RPMI8226 (cell line): ENCODE measurements at regions not wholly inside any gene's neighbourhood (a gene's known extent, or its start where the extent isn't known, plus 50 kb on each side); places are given as distances from the start of the nearest gene placed in this dataset.

Experiments used
- DNase-seq: peaks from one replicate; pipeline ENCODE4 v3.0.0-alpha.2; 2015

DNA sequence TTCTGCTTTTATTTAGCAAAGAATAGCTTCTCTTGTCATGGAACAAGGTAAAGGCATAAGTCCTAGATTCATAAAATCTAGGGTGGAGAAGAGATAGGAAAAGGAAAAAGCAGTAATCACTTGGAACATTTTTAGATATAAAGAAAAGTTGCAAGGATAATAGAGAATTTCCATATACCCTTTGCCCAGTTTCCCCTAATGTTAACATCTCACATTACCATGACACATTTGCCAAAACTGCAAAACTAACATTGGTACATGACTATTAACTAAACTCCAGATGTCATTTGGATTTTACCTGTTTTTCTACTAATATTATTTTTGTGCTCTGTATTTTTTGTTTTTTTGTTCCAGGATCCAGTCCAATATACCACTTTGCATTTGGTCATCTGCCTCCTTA is 265.1 kb downstream of the ETAA1 start:
- no peak for DNase-seq

DNA sequence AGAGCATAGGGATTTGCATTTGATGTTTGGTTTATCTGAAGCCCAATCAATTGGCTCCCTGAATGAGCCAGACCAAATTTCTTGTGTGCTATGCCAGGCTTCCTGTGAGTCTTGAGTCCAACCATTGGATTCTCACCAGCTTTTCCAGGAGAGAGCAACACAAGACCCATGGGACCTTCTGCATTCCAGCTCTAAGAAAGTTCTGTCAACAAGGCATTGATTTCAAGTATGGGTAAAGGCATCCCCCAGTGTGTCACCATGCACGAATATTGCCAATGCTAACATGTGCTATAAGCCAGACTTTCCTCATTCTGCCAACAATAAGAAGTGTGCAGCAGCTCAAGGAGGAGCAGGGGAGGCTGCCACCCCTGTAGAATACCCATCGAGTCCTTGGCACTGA is 266.6 kb downstream of the ETAA1 start:
- DNase-seq, result no peak

- DNase-seq, result no peak
Measured at GRCh38 chr2:67666386-67667053, 269.4 kb downstream of the ETAA1 start.

- DNase-seq, result no peak
Measured at GRCh38 chr2:67667054-67667908, 270.1 kb downstream of the ETAA1 start.

GRCh38 chr2:67668538-67668937 is 271.4 kb downstream of the ETAA1 start:
- no peak for DNase-seq

- DNase-seq, result no peak
Measured at GRCh38 chr2:67669168-67669567, 272.0 kb downstream of the ETAA1 start.

- no peak for DNase-seq
Measured at GRCh38 chr2:67669766-67670165, 272.6 kb downstream of the ETAA1 start.

GRCh38 chr2:67670747-67671183 is 273.6 kb downstream of the ETAA1 start:
- DNase-seq, result no peak

GRCh38 chr2:67671464-67672450 is 274.6 kb downstream of the ETAA1 start:
- no peak for DNase-seq

GRCh38 chr2:67674668-67675067 is 277.5 kb downstream of the ETAA1 start:
- peak; percentile 15 for DNase-seq

DNA sequence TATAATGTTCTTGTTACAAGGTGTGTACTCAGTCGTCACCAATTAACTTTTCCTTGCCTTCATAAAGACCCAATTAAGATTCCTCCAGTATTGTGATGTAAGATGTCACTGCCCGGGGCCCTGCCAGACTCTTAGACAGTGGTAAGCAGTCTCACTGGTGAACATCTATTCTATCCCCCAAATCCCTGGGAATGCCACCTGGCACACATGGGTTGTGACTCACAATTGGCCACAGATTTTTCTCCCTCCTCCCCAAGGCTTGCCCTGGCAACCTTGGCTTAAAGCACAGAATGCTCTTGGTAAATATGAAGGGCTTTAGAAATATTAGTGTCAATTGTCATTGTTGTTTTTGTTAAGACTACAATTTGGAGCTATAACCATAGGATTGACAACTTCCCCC is 287.9 kb downstream of the ETAA1 start:
- DNase-seq, result no peak

DNA sequence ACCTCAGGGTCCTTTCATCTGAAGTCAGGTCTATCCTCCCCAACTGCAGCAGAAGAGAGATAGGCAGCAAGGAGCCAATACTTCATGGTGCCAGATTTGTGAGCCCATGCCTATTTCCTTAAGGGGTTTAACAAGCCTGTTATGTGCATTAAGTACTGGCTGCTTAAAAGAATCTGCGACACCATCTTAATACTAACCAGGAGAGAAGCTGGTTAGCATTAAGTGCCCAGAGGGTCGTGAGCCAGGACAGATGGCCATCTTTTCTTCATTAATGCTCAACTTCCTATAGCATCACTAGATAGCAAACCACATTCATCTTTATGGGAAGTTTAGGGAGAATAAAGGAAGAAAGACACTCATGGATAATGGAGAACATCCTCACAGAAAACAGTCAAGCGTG is 289.1 kb downstream of the ETAA1 start:
- DNase-seq, result no peak

DNA sequence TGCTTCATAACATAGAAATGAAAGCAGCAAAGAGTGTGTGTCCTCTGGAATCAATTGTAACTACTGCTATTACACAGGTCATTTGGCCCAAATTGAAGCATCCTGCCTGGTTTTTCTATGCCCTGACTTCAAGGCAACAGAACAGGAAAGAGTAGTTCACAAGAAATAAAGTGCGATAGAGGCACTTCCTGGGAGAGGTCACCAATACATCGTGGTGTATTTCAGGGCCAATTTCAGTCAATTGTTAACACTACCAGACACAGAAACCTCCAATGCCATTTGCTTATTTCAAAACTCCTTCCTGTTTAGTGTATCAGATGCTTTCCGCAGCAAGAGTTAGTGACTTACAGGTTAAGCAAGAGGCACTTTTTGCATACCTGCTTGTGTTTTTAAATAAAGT is 292.1 kb downstream of the ETAA1 start:
- no peak for DNase-seq

DNA sequence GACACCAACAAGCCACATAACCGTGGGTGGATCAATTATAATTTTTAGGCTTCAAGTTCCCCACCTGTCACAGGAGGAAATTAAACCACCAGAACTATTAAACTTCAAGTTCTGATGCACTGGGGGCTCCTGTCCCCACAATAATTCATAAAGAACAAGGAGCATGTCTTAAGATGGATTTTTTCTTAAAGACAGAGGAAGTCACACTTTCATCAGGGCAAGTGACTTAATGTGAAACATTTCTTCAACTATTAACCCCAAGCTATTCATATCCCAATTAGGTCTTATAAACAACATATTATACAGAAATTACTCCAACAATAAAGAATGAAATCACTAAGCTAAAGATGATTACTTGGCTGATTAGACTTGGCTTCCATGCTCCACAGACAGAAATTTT is 292.5 kb downstream of the ETAA1 start:
- DNase-seq, result no peak

GRCh38 chr2:67694445-67694844 is 297.3 kb downstream of the ETAA1 start:
- DNase-seq, result peak; percentile 82

DNA sequence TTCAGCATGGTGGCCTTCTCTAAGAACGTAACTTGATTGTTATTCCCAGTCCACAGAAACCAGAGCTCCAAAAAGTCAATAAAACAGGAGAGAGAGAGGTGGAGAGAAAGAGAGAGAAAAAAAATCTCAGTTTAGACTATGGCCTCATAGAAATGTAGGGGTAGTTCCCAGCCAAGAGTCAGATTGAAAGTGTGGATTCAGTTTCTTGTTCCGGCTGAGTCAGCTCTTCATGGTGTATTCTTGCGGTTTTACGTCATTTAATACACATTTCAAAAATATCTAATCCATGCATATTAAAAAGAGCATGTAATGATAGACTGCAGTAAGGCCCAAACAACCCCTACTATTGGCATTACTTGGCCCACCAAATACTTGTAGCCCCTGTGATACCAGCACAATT is 303.9 kb downstream of the ETAA1 start:
- peak; percentile 32 for DNase-seq

DNA sequence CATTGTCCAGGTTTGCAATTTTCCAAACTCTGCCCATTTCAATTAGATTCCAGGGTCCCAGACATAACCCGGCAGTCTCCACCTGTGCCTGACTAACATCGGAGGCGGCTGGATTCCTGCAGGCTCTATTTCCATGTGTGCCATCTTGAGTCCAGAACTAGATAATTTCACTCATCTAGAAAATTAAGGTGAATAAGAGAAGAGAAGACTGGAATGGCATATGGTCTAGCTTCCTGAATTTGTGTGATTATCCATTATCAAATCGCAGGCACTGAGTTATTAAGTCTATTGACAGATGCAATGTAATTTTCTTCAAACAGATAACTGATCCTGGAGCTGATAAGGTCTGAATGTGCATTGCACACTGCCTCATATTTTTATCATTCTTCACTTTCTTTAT is 305.2 kb downstream of the ETAA1 start:
- no peak for DNase-seq

- DNase-seq, result no peak
Measured at GRCh38 chr2:67702937-67703336, 305.8 kb downstream of the ETAA1 start.

DNA sequence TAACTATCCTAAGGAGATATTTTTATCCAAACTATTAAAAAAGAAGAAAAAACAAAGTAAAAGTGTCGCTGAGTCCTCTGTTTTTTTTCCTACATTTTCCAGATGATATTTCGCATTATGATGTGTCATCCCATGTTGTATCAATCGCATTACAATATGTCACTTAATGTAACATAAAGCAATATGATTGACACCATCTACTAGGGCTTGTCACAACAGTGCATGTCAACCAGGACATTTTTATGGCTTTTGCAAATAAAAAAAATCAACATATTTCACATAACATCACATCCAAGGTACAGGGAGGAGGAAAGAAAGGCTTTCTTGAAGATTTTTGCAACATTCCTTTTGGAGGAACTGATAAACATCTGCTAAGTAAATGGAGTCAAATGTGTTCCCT is 308.9 kb downstream of the ETAA1 start:
- no peak for DNase-seq

DNA sequence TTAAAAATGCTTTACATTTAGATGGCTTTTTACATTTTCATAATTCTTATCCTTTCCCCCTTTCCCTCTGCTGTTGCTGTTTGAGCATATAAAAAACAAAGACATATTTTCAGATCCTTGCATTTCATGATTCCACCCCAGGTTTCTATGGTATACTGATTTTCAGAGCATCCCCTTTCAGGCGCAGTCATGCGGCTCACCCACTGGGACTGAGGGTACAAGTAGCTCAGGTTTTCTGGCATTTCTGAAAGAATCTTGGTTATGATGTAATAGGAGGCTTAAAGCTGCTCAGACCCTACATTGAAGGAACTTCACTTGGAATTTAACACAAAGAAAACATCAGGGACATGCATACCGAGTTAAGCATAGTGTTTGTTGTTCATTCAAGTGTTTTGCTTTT is 310.8 kb downstream of the ETAA1 start:
- DNase-seq, result no peak

- no peak for DNase-seq
Measured at GRCh38 chr2:67709835-67710234, 312.7 kb downstream of the ETAA1 start.

DNA sequence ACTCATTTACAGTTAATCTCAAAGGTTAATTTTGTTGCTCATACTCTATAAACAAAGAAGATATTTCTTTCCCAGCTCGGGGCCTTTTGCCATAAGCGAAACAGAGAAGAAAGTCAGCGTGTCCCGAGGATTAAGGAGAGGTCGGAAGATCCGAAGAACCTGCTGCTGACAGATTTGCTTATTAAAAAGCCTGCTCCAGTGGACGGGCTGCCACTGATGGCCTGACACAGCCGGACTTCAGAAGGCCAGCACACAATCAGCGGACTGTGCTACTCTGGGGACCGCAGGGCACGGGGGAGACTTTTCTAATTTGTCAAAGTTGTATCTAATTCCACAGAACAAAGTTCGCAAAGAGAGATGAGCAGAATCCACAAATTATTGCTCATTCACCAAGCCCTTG is 315.4 kb downstream of the ETAA1 start:
- DNase-seq, result no peak

GRCh38 chr2:67713376-67713775 is 316.2 kb downstream of the ETAA1 start:
- DNase-seq, result no peak
